Mesenchymal stem cell (in vitro differentiated cells and primary cell): ENCODE measurements at regions not wholly inside any gene's neighbourhood (a gene's known extent, or its start where the extent isn't known, plus 50 kb on each side); places are given as distances from the start of the nearest gene placed in this dataset.

Source experiments
- DNase-seq: peaks from one replicate; pipeline ENCODE4 v3.0.0-alpha.2; 2013
- H2AFZ ChIP-seq: one replicate; pipeline ENCODE4 v1.6.1; 2013; ENCODE audit warnings: low read depth, mild to moderate bottlenecking, control low read depth, inconsistent platforms, low read length, moderate library complexity
- H2AK5ac ChIP-seq: 2 replicates; pipeline ENCODE4 v1.6.1; 2013; ENCODE audit warnings: low read length, moderate library complexity, mild to moderate bottlenecking, inconsistent platforms; ENCODE audit not compliant: severe bottlenecking
- H2BK120ac ChIP-seq: one replicate; pipeline ENCODE4 v1.6.1; 2013; ENCODE audit warnings: low read depth, mild to moderate bottlenecking, inconsistent platforms, low read length, moderate library complexity
- H2BK12ac ChIP-seq, 2 experiments: one replicate each; pipeline ENCODE4 v1.6.1; 2013; ENCODE audit warnings: inconsistent platforms in 2 of 2, low read length in 2 of 2, mild to moderate bottlenecking in 2 of 2, moderate library complexity in 2 of 2, control low read depth in 1 of 2
- H2BK15ac ChIP-seq: one replicate; pipeline ENCODE4 v1.6.1; 2013; ENCODE audit warnings: mild to moderate bottlenecking, low read depth, inconsistent platforms; ENCODE audit not compliant: poor library complexity, severe bottlenecking
- H2BK5ac ChIP-seq: 2 replicates; pipeline ENCODE4 v1.6.1; 2013; ENCODE audit warnings: low read depth, mild to moderate bottlenecking, low read length, control low read depth, inconsistent platforms; ENCODE audit not compliant: poor library complexity, severe bottlenecking
- H3K14ac ChIP-seq, 2 experiments: one replicate each; pipeline ENCODE4 v1.6.1; 2013; ENCODE audit warnings: inconsistent platforms in 2 of 2, low read length in 2 of 2, control low read depth in 1 of 2, mild to moderate bottlenecking in 1 of 2, moderate library complexity in 1 of 2
- H3K18ac ChIP-seq, 2 experiments: one replicate each; pipeline ENCODE4 v1.6.1; 2013; ENCODE audit warnings: inconsistent platforms in 2 of 2, low read length in 2 of 2, control low read depth in 1 of 2, low read depth in 1 of 2, mild to moderate bottlenecking in 1 of 2
- H3K23ac ChIP-seq, 2 experiments: one replicate each; pipeline ENCODE4 v1.6.1; 2013; ENCODE audit warnings: inconsistent platforms in 2 of 2, low read length in 2 of 2, mild to moderate bottlenecking in 2 of 2, moderate library complexity in 2 of 2, control low read depth in 1 of 2
- H3K27ac ChIP-seq: 2 replicates; pipeline ENCODE4 v1.5.1; 2013; ENCODE audit warnings: mild to moderate bottlenecking, moderate library complexity, low read length, control low read depth, inconsistent platforms; ENCODE audit not compliant: poor library complexity, severe bottlenecking
- H3K27me3 ChIP-seq, 2 experiments: 2 replicates each; pipeline versions ENCODE4 v1.6.1 to v1.7.0; 2013; ENCODE audit warnings: low read length in 2 of 2, mild to moderate bottlenecking in 2 of 2, moderate library complexity in 2 of 2, control low read depth in 1 of 2, inconsistent platforms in 1 of 2; ENCODE audit not compliant: control insufficient read depth in 1 of 2, insufficient read depth in 1 of 2
- H3K36me3 ChIP-seq, 2 experiments: 2 replicates each; pipeline versions ENCODE4 v1.6.1 to v1.7.0; 2013; ENCODE audit warnings: low read length in 2 of 2, control low read depth in 1 of 2, inconsistent platforms in 1 of 2, low read depth in 1 of 2, mild to moderate bottlenecking in 1 of 2; ENCODE audit not compliant: insufficient read depth in 2 of 2, control insufficient read depth in 1 of 2
- H3K4ac ChIP-seq, 2 experiments: one replicate each; pipeline ENCODE4 v1.6.1; 2013; ENCODE audit warnings: inconsistent platforms in 2 of 2, low read length in 2 of 2, mild to moderate bottlenecking in 2 of 2, moderate library complexity in 2 of 2, control low read depth in 1 of 2, low read depth in 1 of 2
- H3K4me1 ChIP-seq: 2 replicates; pipeline ENCODE4 v1.6.1; 2013; ENCODE audit warnings: low read depth, low read length, control low read depth; ENCODE audit not compliant: control insufficient read depth, insufficient read depth
- H3K4me2 ChIP-seq: 2 replicates; pipeline ENCODE4 v1.6.1; 2013; ENCODE audit warnings: low read length, mild to moderate bottlenecking, inconsistent platforms; ENCODE audit not compliant: poor library complexity, severe bottlenecking
- H3K4me3 ChIP-seq, 2 experiments: 2 replicates each; pipeline versions ENCODE4 v1.5.1 to v1.7.0; 2013; ENCODE audit warnings: low read length in 2 of 2, mild to moderate bottlenecking in 2 of 2, control low read depth in 1 of 2, low read depth in 1 of 2; ENCODE audit not compliant: insufficient read depth in 1 of 2
- H3K79me1 ChIP-seq: replicated peaks from 2 replicates; pipeline ENCODE4 v1.6.1; 2013; ENCODE audit warnings: mild to moderate bottlenecking, control low read depth, low read length, inconsistent platforms; ENCODE audit not compliant: poor library complexity, severe bottlenecking
- H3K9ac ChIP-seq: 2 replicates; pipeline ENCODE4 v1.7.0; 2013; ENCODE audit warnings: mild to moderate bottlenecking, low read length, moderate library complexity
- H3K9me3 ChIP-seq: 2 replicates; pipeline ENCODE4 v1.7.0; 2013; ENCODE audit warnings: mild to moderate bottlenecking, low read length; ENCODE audit not compliant: control insufficient read depth
- H4K8ac ChIP-seq: one replicate; pipeline ENCODE4 v1.6.1; 2013; ENCODE audit warnings: inconsistent platforms, mild to moderate bottlenecking, low read length, moderate library complexity
- H4K91ac ChIP-seq: one replicate; pipeline ENCODE4 v1.6.1; 2013; ENCODE audit warnings: mild to moderate bottlenecking, low read length, inconsistent platforms
- WGBS: methylation state at CpG from one replicate; pipeline ENCODE4 v1.1.7; 2013; ENCODE audit warnings: mixed read lengths; 5-methylcytosine and 5-hydroxymethylcytosine counted together

- no CpG with 5 or more reads among the region's 1 CpG for WGBS
Observed at GRCh38 chr21:23119491-23119890, 2121.3 kb downstream of the NCAM2 start.

DNA sequence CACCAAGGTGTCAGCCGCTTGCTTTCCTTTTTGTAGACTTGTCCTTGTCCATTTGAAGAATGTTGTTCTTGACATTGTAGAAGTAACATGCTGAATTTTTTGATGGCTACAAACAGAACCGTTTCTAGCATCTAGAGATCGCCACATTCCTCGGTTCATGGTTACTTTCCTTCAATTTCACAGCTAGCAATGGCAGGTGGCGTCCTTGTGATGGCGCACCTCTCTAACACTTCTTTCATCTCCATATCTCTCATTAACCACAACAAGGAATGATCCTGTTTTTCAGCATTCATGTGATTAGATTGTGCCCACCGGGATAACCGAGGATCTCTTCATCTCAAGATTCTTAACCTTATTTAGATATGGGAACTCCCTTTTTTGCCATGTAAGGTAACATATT lies 2129.8 kb downstream of the NCAM2 start:
- Histone ChIP-seq H3K27me3 (no peaks in the 10 kb centered on the region), H2AK5ac (no peak overlapping the region), H3K14ac (no peak overlapping the region), H3K36me3 (no peaks in the 10 kb centered on the region), H3K18ac (no peak overlapping the region), H2AFZ (no peak overlapping the region), H2BK120ac (no peak overlapping the region), H2BK15ac (no peak overlapping the region), H4K91ac (no peak overlapping the region), H3K27ac (no peak overlapping the region), H3K9me3 (no peaks in the 10 kb centered on the region), H2BK5ac (no peak overlapping the region), H4K8ac (no peak overlapping the region), H3K4me2 (no peak overlapping the region), H3K79me1 (no peaks in the 10 kb centered on the region), H3K4me3 (no peak overlapping the region), H3K4me1 (no peaks in the 10 kb centered on the region), H3K9ac (no peak overlapping the region), H2BK12ac (no peak overlapping the region), H3K4ac (no peak overlapping the region), H3K23ac (no peak overlapping the region)
- DNase-seq = no peak
- 67% methylated on average over 6 of the region's 8 CpGs for WGBS

More at GRCh38 chr21:23119491-23119890, 2121.3 kb downstream of the NCAM2 start:
- Histone ChIP-seq H3K9me3 (no peaks in the 10 kb centered on the region), H3K4me2 (no peak overlapping the region), H3K14ac (no peak overlapping the region), H2BK5ac (no peak overlapping the region), H2BK15ac (no peak overlapping the region), H2BK120ac (no peak overlapping the region), H3K23ac (no peak overlapping the region), H2AK5ac (no peak overlapping the region), H4K91ac (no peak overlapping the region), H3K18ac (no peak overlapping the region), H3K4me3 (no peak overlapping the region), H3K4ac (no peak overlapping the region), H2BK12ac (no peak overlapping the region), H4K8ac (no peak overlapping the region), H3K36me3 (no peaks in the 10 kb centered on the region), H2AFZ (no peak overlapping the region), H3K27me3 (no peaks in the 10 kb centered on the region), H3K4me1 (no peaks in the 10 kb centered on the region), H3K79me1 (no peaks in the 10 kb centered on the region), H3K9ac (no peak overlapping the region), H3K27ac (no peak overlapping the region)
- no peak for DNase-seq

DNA sequence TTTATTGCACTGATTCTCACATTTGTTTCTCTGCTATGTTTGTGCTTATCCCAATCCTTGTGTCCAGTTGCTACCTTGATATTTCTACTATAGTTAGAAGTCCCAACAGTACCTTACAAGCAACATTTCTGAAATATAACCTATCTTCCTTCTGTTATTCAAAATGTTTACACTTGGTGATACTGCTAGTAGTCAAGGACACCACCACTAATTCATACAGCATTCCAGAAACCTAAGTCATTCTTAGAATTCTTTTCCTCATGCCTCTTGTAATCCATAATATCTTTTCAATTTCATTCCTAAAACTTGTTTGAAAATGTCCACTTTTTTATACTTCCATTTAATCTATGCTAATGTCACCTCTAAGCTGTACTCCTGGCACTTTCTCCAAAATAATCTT lies 2132.1 kb downstream of the NCAM2 start:
- Histone ChIP-seq H3K4ac (no peak overlapping the region), H3K27ac (no peak overlapping the region), H2BK5ac (no peak overlapping the region), H3K9me3 (no peaks in the 10 kb centered on the region), H2BK120ac (no peak overlapping the region), H2AK5ac (no peak overlapping the region), H4K91ac (no peak overlapping the region), H3K18ac (no peak overlapping the region), H2AFZ (no peak overlapping the region), H2BK15ac (no peak overlapping the region), H4K8ac (no peak overlapping the region), H3K36me3 (no peaks in the 10 kb centered on the region), H3K9ac (no peak overlapping the region), H3K14ac (no peak overlapping the region), H3K23ac (no peak overlapping the region), H3K79me1 (no peaks in the 10 kb centered on the region), H3K4me1 (no peaks in the 10 kb centered on the region), H2BK12ac (no peak overlapping the region), H3K4me2 (no peak overlapping the region), H3K4me3 (no peak overlapping the region), H3K27me3 (no peaks in the 10 kb centered on the region)
- no peak for DNase-seq

- Histone ChIP-seq H3K36me3 (no peaks in the 10 kb centered on the region), H2BK12ac (no peak overlapping the region), H2BK5ac (no peak overlapping the region), H3K4ac (no peak overlapping the region), H2AK5ac (no peak overlapping the region), H3K18ac (no peak overlapping the region), H3K4me3 (no peak overlapping the region), H3K4me2 (no peak overlapping the region), H3K9me3 (no peaks in the 10 kb centered on the region), H3K4me1 (no peaks in the 10 kb centered on the region), H2AFZ (no peak overlapping the region), H3K9ac (no peak overlapping the region), H2BK15ac (no peak overlapping the region), H3K27me3 (no peaks in the 10 kb centered on the region), H2BK120ac (no peak overlapping the region), H3K27ac (no peak overlapping the region), H3K14ac (no peak overlapping the region), H4K91ac (no peak overlapping the region), H3K23ac (no peak overlapping the region), H4K8ac (no peak overlapping the region), H3K79me1 (no peaks in the 10 kb centered on the region)
- WGBS = 64% methylated on average over 4 of the region's 6 CpGs
- no peak for DNase-seq
Observed at GRCh38 chr21:23131177-23131576, 2133.0 kb downstream of the NCAM2 start.
